SKM-1 treated with dmso at 0.1 percent for 144 hours (cell line): ENCODE measurements at regions not wholly inside any gene's neighbourhood (a gene's known extent, or its start where the extent isn't known, plus 50 kb on each side); places are given as distances from the start of the nearest gene placed in this dataset.

Experiments
- DNase-seq: peaks from one replicate; lab custom pipeline; 2025; ENCODE audit not compliant: unreplicated experiment; lab: John Stamatoyannopoulos, UW

DNA sequence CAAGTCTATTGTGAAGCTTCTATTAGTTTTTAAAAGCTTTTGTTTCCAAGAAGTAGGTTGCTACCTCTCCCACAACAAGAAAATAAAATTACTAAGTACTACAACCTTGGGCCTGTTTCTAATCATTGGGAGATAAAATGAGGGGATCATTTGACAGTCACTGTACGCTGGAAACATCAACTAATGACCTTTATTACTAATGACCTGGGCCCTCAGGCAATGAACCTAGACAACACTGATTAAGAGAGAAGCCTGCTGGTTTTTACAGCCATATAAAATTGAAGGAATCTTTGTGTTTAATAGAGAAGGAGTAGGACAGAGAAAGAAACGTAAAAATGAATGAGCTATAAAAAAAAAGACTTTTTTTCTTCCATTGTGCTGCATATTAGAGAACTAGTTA, 1000.9 kb downstream of the STPG2 start:
- DNase-seq: no peak

DNA sequence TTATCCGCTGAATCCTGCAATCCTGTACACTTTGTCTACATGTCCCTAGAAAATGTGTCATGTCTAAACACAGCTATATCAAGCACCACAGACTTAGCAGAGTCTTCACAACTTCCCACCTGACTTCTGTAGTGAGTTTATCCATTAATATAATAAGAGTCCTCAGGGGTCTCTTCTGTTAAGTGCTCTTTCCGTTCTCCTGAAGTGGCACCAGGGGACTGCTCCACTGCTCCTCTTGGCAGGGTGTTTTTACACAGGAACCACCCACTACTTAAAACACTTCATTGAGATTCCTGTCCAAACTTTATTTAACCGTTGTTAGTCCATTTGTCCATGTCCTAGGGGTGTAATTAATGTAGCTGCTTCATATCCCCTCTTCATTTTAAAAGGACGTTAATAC, 1000.4 kb downstream of the STPG2 start:
- DNase-seq: no peak

DNA sequence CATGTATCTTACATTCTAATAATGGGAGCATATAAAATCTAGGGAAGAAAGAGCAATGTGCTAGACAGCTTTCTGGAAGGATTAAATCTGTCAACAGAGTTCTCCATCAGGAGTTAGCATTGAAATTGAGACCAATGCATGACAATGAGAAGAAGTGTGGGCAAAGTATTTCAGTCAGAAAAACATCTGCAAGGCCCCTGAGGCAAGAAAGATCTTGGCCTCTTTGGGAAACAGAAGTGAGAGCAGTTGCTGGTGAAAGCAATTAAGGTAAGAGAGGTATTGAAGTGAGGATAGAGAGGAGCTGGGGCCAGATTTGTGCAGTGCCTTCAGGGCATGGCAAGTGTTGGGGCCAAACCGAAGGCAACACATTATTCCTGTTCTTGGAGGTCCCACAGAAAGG, 999.1 kb downstream of the STPG2 start:
- no peak for DNase-seq

DNA sequence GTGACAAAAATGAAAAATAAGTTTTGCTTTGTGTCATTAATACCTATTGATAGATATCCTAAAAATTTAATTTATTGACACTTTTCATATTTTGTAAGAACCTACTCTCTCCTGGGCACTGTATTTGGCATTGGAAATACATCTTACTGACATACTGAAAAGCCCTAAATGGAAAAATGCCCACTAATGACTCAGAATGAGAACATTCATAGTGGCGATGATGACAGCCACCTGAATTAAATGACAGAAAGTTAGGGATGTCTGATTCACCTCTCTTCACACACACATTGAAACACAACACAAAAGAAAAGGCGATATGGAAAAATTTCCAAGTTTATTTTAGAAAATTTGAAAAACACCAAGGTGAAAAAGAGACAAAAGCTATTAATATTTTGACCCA, 992.3 kb downstream of the STPG2 start:
- no peak for DNase-seq

DNA sequence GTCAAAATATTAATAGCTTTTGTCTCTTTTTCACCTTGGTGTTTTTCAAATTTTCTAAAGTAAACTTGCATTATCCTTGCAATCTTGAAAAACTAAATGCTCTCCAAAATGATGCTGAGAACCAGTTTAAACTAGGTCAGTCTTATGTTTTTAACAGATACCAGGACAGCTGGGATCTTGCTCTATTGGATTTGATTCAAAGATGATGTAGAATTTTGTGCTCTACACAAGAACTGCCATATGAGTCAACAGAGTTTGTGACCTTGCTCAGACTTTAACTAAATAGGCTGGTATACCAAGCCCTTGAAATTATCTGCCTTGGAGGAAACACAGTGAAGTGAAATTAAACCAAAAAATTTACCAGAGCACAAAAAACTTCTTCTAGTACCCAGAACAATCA, 991.1 kb downstream of the STPG2 start:
- no peak for DNase-seq

DNA sequence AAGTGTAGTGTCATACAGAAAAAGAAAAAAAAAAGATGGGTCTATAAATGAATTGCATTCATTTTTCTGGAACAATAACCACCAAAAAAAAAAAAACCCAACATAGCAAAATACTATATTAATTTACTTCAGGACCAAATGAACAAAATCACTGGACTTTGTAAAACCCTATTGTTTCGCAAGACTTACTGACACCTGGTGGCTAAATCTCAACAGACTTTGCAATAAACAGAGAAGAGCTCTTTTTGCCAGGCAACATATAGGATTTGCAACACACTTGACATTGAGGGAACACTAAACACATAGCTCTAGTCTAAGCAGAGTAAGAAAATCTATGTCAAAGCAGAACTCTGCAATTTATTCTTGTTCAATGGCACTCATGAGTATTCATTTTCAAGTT, 990.2 kb downstream of the STPG2 start:
- DNase-seq: no peak

DNA sequence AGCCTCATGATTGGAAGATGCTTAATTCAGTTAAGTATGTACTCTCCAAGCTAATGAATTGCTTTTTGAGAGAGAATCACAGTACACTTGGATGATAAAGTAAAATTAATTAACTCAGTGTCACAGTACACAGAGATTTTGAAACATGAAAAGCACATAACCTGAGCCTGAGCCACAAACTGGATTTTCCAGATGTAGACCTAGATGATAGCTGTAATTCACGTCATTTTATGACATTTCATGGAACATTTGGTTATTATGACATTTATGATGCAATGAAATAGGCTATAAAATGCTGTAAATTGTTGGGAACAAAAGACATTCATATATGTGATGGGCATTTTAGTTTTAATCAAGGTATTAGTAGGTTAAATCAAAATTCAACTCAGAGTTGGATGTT, 983.7 kb downstream of the STPG2 start:
- no peak for DNase-seq

DNA sequence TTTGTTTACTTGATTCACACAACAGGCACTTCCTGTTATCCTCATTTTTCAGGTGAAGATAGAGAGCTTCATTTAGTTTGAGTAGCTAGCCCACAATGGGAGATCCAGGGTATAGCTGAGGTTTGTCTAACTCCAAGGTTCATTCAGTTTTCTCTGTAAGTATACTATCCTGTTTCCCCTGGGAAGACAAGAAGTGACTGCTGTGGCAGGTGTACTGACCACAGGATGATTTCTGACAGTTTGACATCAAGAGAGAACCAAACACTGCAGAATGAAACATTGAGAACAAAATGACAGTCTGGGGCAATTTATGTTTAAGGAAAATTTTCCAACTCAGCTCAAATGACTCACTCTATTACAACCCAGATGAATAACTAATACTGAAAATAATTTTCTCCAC, 958.0 kb downstream of the STPG2 start:
- DNase-seq: no peak

DNA sequence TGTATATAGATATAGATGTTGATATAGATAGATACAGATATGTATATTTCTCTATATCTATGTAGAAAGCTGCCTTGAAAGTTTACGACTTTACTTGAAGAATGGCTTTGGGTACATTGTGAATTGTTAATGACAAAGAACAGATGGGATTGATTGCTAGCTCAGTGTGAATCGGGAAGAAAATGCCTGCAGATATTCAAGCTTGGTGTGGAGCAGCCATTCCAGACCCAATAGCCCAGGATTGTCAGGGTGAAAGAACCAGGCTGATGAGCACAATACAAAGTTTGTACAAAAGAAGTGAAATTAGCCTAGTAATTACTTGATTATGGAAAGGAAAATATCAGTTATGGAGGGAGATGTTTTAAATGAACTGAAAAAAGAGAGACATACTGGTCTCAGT, 946.2 kb downstream of the STPG2 start:
- no peak for DNase-seq

DNA sequence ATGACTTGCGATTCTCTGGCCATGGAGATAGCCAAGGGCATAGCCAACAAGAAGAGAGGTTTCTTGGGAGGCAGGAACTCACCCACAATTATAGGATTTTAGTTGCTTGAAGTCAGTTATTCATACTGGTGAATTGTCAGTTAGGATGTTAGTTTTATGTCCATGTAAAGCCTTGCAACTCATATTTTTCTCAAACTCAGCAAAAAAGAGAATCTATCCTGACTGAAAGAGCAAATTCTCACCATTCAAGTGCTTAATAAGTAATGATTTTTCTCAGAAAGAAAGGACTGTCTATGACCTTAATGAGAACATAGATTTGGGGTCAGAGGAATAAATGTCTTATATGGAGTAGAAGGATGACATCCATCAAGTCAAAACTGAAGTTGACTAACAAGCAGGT, 934.5 kb downstream of the STPG2 start:
- DNase-seq: no peak

DNA sequence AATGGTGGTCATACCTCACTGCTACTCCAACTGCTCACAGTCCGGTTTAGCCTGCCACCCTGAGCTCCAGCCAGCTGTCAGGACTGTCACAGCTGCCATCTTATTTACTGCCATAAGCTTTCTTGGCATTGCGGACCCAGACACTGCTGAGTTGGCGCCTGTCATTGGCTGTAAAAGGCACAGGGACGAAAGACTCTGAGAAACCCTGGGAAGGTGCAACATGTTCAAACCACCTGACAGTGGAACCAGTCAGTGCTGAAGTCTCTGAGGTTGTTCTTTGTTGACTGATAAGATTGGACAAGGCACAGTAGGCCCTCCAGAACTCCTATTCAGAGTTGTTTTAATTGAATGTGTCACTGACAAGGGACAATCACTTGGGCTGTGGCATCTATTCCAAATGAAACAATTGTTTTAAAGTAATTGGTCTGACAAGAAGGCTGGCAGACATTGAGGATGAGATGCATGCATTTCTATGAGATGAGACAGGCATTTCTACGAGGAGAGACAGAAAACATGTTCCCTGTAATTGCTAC, 927.8 kb downstream of the STPG2 start:
- DNase-seq: no peak

DNA sequence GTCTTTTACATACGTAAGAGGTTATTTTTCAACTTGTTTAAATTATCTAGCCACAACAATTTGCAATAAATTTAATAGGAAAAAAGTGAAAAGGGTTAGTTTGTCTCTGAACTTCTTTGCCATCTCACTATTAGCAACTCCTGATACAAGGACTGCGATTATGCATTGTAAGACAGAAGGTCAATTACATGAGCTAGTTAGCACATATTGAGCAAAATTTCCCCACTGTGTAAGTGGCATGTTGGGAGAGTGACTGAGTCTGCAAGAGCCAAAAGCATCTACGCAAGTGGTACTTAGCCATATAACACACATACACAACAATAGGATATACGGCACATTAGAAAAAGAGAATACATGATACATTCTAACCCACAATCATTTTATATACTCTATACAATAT, 927.2 kb downstream of the STPG2 start:
- DNase-seq: no peak

DNA sequence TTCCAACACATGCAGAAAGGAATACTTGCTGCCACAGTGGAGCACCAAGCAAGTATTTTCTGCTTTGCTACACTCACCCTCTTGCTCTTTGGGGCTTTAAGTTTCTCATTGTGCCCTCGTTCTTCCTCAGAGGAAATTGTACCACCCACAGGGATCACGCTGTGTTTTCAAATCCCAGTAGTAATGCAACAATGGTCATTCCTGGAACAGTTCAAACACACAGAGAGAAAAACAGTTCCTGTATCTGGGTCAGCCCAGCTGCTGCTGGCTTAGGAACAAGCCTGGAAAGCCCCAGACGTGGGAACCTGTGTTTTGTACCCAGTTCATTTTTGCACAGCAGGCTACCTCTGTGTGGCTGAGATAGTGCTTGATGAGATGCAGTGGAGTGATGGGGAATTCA, 907.8 kb downstream of the STPG2 start:
- no peak for DNase-seq

DNA sequence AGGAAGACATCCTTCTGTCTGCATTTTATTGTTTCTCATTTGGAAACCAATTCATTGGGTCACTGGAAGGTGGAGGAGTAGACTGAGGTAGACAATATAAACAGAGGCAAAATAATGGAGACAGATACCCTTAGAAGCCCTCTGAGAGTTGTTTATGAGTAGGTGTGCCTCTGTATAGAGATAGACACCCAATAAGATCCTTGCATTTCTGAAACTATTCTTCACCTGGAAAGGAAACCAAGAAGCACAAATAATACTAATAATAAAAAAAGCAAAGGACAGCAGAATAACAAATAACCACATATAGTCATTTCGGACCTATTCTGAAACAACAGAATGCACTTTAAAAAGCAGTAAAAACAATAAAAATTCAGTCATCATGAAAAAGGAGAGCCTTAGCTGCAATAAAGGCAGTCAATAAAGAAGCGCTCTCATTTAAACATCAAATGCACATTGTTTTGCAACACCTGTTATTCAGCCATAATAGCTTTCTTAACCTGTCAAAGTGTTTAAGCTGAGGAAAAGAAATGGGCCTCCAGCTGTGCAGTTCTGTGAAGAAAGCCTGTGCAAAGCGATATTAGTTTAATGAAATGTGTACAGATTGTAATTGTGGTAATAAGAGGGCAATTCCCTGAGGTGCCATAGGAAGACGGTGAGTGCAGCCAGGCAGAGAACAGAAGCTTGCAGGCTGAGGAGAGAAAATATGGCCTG, 904.2 kb downstream of the STPG2 start:
- no peak for DNase-seq

DNA sequence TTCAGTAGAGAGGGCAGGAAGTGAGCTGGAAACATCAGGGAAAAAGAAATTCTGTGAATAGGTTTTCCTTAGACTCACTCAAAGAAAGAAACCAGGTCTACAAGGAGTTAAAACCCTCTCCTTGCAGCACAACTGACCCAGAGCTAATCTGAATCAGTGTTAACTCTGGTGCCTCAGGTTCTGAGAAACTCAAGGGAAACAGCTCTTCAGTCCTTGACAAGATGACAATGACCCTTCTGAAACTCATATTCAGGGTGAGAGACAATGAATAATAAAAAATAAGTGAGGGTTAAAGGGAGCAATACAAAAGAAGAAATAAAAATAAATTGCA, 903.6 kb downstream of the STPG2 start:
- no peak for DNase-seq

DNA sequence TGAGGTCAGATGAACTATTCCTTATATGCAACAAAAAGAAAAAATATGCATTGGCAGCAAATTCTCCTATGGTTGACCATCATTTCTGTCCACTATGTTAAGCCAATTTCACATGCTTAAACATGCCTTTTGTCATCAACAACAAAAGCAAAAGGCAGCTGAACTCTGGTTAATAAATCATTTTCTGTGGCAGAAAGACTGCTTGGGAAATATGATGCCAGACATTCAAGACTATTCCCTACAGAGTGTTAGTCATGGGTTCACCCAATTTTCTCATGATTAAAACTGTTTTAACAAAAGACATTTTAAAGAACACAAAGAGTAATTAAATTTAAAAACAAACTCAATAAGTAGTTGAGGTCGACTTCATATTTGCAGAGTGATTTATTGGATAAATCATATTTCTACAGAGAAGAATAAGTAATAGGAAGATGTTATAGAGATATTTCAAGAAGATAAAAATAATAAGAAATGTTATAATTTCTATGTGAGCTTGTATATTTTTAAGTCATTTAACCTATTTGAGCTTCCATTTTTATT, 890.6 kb downstream of the STPG2 start:
- DNase-seq: no peak

DNA sequence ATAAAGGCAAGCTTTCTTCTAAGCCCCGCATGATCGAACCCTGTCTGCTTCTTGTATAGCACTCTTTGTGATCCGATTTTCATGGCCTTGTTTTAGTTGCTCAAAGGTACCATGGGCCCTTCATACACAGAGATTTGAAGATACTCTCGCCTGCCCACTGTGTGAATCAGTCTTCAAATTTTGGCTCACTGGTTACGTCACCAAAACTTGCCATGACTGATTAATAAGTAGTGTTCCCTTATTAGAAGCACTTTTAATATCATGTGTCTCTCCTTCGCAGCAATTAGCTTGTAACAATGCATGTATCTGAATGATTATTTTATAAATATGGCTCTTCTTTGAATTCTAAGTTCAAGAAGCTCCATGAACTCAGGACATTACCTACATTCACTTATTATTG, 880.5 kb downstream of the STPG2 start:
- no peak for DNase-seq

DNA sequence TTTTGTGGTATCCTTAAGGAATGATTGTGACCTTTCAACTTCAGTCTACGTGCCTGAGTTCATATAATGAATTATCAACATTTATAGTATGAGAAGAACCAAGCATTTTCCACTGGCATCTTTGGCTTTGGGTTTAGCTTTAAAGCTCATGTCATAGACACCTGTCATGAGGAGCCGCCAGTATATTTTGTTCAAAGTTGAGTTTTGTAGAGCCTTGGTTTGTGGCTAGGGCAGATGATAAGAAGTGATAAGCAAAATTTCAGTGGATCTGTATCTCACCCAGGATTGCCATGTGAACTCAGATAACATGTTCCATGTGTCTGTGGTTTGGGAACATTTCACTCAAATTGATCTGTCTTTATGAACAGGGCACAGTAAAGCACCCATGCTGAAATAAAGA, 873.2 kb downstream of the STPG2 start:
- DNase-seq: no peak

DNA sequence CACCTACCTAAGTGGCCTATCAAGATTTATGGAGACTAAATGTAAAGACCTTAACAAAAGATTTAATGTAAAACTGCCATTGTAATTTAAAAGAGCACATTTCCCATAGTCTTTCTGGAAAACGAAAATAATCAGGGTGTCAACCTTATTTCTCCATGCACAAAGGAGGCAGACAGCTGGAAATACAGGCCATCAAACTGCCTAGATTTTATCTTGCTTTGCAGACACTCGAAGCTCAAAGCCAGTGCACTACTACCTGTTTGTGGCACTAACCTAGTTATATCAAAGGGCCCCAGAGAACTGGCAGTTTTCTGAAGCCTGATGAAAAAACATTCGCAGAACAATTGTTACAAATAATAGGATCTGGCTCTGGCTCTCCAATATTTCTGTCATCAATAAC, 863.9 kb downstream of the STPG2 start:
- no peak for DNase-seq

DNA sequence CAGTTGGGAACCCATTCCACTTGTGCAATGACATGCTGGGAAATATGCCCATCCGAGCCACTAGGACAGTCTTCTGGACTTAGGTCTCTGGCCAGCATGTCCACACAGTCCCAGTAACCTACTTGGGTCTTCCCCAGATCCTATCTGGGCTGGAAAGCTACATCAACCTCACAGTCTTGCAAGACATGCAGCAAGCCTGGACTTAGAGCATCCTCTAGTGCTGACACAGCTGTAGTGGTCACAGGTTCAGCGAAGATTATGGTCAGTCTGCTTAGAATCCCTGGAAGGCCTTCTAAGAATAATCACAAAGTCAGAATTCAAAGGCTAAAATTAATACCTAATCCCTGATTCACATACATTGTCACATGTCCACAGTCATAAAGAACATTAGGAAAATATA, 842.7 kb downstream of the STPG2 start:
- no peak for DNase-seq

DNA sequence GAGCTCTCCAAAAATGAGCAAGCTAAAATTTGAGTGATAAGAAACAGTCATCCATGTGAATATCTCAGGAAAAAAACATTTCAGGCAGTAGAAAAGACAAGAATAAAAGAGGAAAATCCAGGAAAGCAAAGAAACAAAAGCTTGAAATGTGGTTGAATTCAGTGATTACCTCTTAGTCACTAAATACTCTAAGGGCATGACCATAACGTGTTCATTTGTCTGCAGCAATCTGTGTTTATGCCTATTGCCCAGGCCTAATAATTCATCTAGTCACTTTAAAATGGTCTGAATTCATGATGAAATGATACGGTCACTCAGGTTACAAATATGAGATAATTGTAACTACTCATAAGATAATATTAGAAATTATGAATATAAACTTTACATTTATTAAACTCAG, 837.9 kb downstream of the STPG2 start:
- DNase-seq: no peak

DNA sequence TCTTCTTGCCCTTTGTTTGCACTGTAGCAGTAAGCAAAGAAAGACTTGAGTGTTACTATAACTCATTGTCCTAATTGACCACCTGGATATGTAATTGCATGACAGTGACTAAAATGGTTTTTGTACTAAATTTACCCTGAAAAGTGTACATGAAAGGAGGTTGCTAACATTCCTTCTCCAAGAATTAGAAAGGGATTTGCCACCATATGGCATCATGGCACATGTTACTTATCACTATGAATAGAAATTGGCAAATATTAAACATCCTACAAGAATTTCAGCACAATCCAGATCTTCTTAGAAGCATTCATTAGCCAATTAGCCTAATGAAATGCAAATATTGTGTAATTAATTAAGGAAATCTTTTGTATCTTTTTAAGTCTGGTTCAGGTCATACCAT, 834.2 kb downstream of the STPG2 start:
- DNase-seq: no peak

DNA sequence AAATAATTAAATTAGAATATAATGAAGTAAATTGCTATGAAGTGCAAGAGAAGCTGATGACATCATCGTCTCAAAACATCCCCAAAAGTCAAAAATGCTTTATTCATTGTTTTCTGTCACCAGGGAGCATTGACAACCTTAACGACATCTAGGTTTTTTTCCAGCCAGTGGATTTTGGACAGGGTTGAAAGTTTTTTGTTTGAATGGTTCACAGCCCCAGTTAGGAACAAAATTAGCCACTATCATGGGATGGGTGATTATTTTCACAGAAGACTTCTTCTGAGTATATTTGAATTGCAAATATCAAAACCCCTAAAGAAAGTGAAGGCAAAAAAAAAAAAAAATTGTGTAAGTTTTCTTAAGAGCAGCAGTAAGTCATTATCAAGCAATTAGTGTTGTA, 826.1 kb downstream of the STPG2 start:
- no peak for DNase-seq
